NB4 (cell line): ENCODE measurements at regions not wholly inside any gene's neighbourhood (a gene's known extent, or its start where the extent isn't known, plus 50 kb on each side); places are given as distances from the start of the nearest gene placed in this dataset.

ENCODE experiments used
- CTCF ChIP-seq: IDR thresholded peaks from one replicate; pipeline ENCODE4 v1.5.1; 2012; ENCODE audit warnings: low read depth, low read length
- MYC ChIP-seq: IDR thresholded peaks from 2 replicates; pipeline ENCODE4 v1.6.1; 2011; ENCODE audit warnings: low read depth, low read length
- POLR2A ChIP-seq: IDR thresholded peaks from 2 replicates; pipeline ENCODE4 v1.6.1; 2011; ENCODE audit warnings: mild to moderate bottlenecking; ENCODE audit not compliant: insufficient read length; ENCODE audit errors: extremely low read depth
- TF ChIP-seq, protein P1 (sequence below): IDR thresholded peaks from 2 replicates; pipeline ENCODE4 v1.6.1; 2011; ENCODE audit warnings: low read depth, low read length

DNA sequence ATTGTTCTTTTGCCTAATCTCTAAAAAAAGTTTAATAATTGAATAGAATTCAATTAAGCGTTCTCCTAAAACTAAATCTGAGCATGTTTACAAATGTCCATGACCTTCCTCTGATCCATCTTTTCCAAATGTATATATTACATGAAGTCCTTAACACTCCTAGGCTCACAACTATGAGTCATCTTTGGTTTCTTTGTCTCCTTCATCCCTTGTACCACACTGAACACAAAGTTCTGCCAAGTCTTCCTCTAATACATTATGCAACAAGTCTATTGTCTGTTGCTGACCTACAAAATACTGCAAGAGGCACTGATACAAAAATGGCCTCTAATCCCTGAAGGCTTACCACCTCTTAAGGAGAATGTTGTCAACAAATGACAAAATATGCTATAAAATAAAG, 550.2 kb downstream of the PYDC2 start:
- TF ChIP-seq CTCF (no peak), POLR2A (no peak), MYC (no peak)
- TF ChIP-seq, protein P1, sequence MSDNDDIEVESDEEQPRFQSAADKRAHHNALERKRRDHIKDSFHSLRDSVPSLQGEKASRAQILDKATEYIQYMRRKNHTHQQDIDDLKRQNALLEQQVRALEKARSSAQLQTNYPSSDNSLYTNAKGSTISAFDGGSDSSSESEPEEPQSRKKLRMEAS, result no peak
